ENCODE measurements at regions not wholly inside any gene's neighbourhood (a gene's known extent, or its start where the extent isn't known, plus 50 kb on each side); places are given as distances from the start of the nearest gene placed in this dataset.

DNA sequence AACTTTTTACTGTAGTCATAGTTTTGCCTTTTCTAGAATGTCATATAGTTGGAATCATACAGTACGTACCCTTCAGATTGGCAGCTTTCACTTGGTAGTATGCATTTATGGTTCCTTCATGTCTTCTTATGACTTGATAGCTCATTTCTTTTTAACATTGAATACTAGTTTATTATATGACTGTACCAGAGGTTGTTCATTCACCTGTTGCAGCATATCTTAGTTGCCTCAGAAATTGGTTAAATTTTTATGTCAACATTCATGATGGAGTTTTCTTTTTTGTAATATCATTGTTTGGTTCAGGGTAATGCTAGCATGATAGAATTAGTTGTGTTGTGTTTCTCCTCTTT, 94.8 kb upstream of the CDK13 start:
- POLR2A ChIA-PET: no interaction called here
- in situ Hi-C loops (cut with MboI): no loop called here
- Histone ChIP-seq H3K9me3 (replicated peaks; ENCODE audit: control insufficient read depth, insufficient read depth, low read depth, low read length) (no peaks in the 10 kb centered on the region), H3K79me2 (ENCODE audit: control insufficient read depth, insufficient read depth, low read length) (no peaks in the 10 kb centered on the region), H2AFZ (ENCODE audit: low read depth, low read length) (no peak overlapping the region), H3K27ac (ENCODE audit: extremely low read depth, low read depth, low read length) (no peak overlapping the region), H3K9me1 (ENCODE audit: control insufficient read depth, insufficient read depth, low read length) (no peaks in the 10 kb centered on the region), H3K27me3 (ENCODE audit: control insufficient read depth in 2 of 2, insufficient read depth in 2 of 2, low read length in 2 of 2) (peaks cover 4 to 6% of the 10 kb centered on the region in 2 experiments; a peak in 2 of 5 replicates), H3K4me2 (ENCODE audit: insufficient read depth, low read length) (no peak overlapping the region), H3K9ac (ENCODE audit: insufficient read depth in 1 of 2, low read depth in 2 of 2, low read length in 2 of 2) (no peak overlapping the region), H3K36me3 (ENCODE audit: control insufficient read depth, insufficient read depth, low read length) (no peaks in the 10 kb centered on the region), H3K4me1 (replicated peaks in 1 of 2; ENCODE audit: control insufficient read depth in 2 of 2, insufficient read depth in 2 of 2, low read length in 2 of 2) (no peaks in the 10 kb centered on the region), H3K4me3 (no peak overlapping the region), H4K20me1 (replicated peaks; ENCODE audit: control insufficient read depth, insufficient read depth, low read length) (no peaks in the 10 kb centered on the region)
- ATAC-seq: no peak
- BruUV-seq (replicated peaks): no TSS peak
- no peak for DNase-seq (ENCODE audit: extremely low read depth in 1 of 4, low spot score in 3 of 4)
- TF ChIP-seq HDGF (IDR thresholded peaks at IDR 0.05): no peak
- TF ChIP-seq, protein P1, sequence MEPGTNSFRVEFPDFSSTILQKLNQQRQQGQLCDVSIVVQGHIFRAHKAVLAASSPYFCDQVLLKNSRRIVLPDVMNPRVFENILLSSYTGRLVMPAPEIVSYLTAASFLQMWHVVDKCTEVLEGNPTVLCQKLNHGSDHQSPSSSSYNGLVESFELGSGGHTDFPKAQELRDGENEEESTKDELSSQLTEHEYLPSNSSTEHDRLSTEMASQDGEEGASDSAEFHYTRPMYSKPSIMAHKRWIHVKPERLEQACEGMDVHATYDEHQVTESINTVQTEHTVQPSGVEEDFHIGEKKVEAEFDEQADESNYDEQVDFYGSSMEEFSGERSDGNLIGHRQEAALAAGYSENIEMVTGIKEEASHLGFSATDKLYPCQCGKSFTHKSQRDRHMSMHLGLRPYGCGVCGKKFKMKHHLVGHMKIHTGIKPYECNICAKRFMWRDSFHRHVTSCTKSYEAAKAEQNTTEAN (CRISPR knock-in tag; IDR thresholded peaks at IDR 0.05): no peak
- TF ChIP-seq, protein P2, sequence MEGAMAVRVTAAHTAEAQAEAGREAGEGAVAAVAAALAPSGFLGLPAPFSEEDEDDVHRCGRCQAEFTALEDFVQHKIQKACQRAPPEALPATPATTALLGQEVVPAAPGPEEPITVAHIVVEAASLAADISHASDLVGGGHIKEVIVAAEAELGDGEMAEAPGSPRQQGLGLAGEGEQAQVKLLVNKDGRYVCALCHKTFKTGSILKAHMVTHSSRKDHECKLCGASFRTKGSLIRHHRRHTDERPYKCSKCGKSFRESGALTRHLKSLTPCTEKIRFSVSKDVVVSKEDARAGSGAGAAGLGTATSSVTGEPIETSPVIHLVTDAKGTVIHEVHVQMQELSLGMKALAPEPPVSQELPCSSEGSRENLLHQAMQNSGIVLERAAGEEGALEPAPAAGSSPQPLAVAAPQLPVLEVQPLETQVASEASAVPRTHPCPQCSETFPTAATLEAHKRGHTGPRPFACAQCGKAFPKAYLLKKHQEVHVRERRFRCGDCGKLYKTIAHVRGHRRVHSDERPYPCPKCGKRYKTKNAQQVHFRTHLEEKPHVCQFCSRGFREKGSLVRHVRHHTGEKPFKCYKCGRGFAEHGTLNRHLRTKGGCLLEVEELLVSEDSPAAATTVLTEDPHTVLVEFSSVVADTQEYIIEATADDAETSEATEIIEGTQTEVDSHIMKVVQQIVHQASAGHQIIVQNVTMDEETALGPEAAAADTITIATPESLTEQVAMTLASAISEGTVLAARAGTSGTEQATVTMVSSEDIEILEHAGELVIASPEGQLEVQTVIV (CRISPR knock-in tag; IDR thresholded peaks at IDR 0.05; ENCODE audit: borderline replicate concordance): no peak
- no peak for TF ChIP-seq HDAC6 (IDR thresholded peaks at IDR 0.05; ENCODE audit: low read depth, low read length)
- no peak for TF ChIP-seq ZNF224 (CRISPR knock-in tag; IDR thresholded peaks at IDR 0.05)
- TF ChIP-seq BHLHE40 (IDR thresholded peaks at IDR 0.05; ENCODE audit: low read length): no peak
- no peak for TF ChIP-seq NCOA1 (IDR thresholded peaks at IDR 0.05; ENCODE audit: low read depth)
- no peak for TF ChIP-seq ZNF311 (CRISPR knock-in tag; IDR thresholded peaks at IDR 0.05)
- TF ChIP-seq ZNF274 (IDR thresholded peaks at IDR 0.05; ENCODE audit: borderline replicate concordance, low read depth, low read length): no peak
- TF ChIP-seq NFXL1 (CRISPR knock-in tag; IDR thresholded peaks at IDR 0.05): no peak
- no peak for TF ChIP-seq RBM15 (IDR thresholded peaks at IDR 0.05; ENCODE audit: insufficient read depth, low read length)
- TF ChIP-seq CEBPG (CRISPR knock-in tag; IDR thresholded peaks at IDR 0.05): no peak
- no peak for TF ChIP-seq CEBPG (tag; conservative IDR thresholded peaks at IDR 0.05 in 1 of 2, IDR thresholded peaks at IDR 0.05 in 1 of 2)
- TF ChIP-seq, protein P3, sequence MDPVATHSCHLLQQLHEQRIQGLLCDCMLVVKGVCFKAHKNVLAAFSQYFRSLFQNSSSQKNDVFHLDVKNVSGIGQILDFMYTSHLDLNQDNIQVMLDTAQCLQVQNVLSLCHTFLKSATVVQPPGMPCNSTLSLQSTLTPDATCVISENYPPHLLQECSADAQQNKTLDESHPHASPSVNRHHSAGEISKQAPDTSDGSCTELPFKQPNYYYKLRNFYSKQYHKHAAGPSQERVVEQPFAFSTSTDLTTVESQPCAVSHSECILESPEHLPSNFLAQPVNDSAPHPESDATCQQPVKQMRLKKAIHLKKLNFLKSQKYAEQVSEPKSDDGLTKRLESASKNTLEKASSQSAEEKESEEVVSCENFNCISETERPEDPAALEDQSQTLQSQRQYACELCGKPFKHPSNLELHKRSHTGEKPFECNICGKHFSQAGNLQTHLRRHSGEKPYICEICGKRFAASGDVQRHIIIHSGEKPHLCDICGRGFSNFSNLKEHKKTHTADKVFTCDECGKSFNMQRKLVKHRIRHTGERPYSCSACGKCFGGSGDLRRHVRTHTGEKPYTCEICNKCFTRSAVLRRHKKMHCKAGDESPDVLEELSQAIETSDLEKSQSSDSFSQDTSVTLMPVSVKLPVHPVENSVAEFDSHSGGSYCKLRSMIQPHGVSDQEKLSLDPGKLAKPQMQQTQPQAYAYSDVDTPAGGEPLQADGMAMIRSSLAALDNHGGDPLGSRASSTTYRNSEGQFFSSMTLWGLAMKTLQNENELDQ (CRISPR knock-in tag; IDR thresholded peaks at IDR 0.05; ENCODE audit: borderline replicate concordance): no peak
- no peak for TF ChIP-seq HOXB6 (CRISPR knock-in tag; IDR thresholded peaks at IDR 0.05; ENCODE audit: borderline replicate concordance)
- no peak for TF ChIP-seq CBX3 (IDR thresholded peaks at IDR 0.05; ENCODE audit: borderline replicate concordance in 1 of 2, low read length in 2 of 2)
- no peak for TF ChIP-seq MAFF (IDR thresholded peaks at IDR 0.05; ENCODE audit: low read length)
- TF ChIP-seq, protein P4, sequence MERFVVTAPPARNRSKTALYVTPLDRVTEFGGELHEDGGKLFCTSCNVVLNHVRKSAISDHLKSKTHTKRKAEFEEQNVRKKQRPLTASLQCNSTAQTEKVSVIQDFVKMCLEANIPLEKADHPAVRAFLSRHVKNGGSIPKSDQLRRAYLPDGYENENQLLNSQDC (CRISPR knock-in tag; IDR thresholded peaks at IDR 0.05): no peak
- no peak for TF ChIP-seq JUND (IDR thresholded peaks at IDR 0.05; ENCODE audit: borderline replicate concordance, low read depth, low read length)
- no peak for TF ChIP-seq JUND (tag; IDR thresholded peaks at IDR 0.05; ENCODE audit: borderline replicate concordance, low read depth, low read length)
- WGBS (ENCODE audit: insufficient coverage, low coverage, missing lambda C conversion rate): 53% methylated on average over 1 of the region's 1 CpG
- intact Hi-C loops (cut with micrococcal nuclease): no loop called here
- CTCF ChIA-PET (ENCODE audit: low intra/inter-chr PET ratio): no interaction called here
- FAIRE-seq: no peak

All from K562 (cell line).